SH-SY5Y (cell line): ENCODE measurements at regions not wholly inside any gene's neighbourhood (a gene's known extent, or its start where the extent isn't known, plus 50 kb on each side); places are given as distances from the start of the nearest gene placed in this dataset.

ENCODE experiments used
- GATA2 ChIP-seq: IDR thresholded peaks from 2 replicates; pipeline ENCODE4 v1.6.1; 2011; ENCODE audit warnings: mild to moderate bottlenecking, low read depth, low read length
- GATA3 ChIP-seq: IDR thresholded peaks from 2 replicates; pipeline ENCODE4 v1.6.1; 2011; ENCODE audit warnings: low read depth, mild to moderate bottlenecking, low read length, moderate library complexity

- TF ChIP-seq GATA2 (no peak), GATA3 (no peak)
These were observed 555.3 kb upstream of the PTGER4 start for GRCh38 chr5:40124367-40124766.
